HepG2 (cell line): ENCODE measurements at regions not wholly inside any gene's neighbourhood (a gene's known extent, or its start where the extent isn't known, plus 50 kb on each side); places are given as distances from the start of the nearest gene placed in this dataset.

ENCODE experiments used
- ARNTL ChIP-seq: sonication (generic); formaldehyde crosslinking; IDR thresholded peaks from 2 replicates; pipeline ENCODE4 v1.4.0; 2020; ENCODE audit warnings: mild to moderate bottlenecking, missing genetic modification reagents
- FUBP1 ChIP-seq: sonication (generic); formaldehyde crosslinking; IDR thresholded peaks from 2 replicates; pipeline ENCODE4 v1.5.1; 2020; ENCODE audit warnings: missing genetic modification reagents, mild to moderate bottlenecking, borderline replicate concordance
- HNF4A ChIP-seq: sonication (generic); formaldehyde crosslinking; IDR thresholded peaks from 2 replicates; pipeline ENCODE4 v1.4.0; 2020; ENCODE audit warnings: missing genetic modification reagents
- MAX ChIP-seq: IDR thresholded peaks from 2 replicates; pipeline ENCODE4 v1.6.1; 2012; ENCODE audit warnings: inconsistent platforms
- MIER2 ChIP-seq: IDR thresholded peaks from 2 replicates; pipeline ENCODE4 v1.6.1; 2016; ENCODE audit warnings: missing biosample characterization, missing genetic modification reagents
- POLR2AphosphoS5 ChIP-seq: IDR thresholded peaks from 2 replicates; pipeline ENCODE4 v1.6.1; 2012; ENCODE audit warnings: low read depth, low read length
- SNAPC5 ChIP-seq: sonication (generic); formaldehyde crosslinking; IDR thresholded peaks from 2 replicates; pipeline ENCODE4 v1.8.1; 2023; ENCODE audit warnings: mild to moderate bottlenecking, missing genetic modification reagents, borderline replicate concordance
- ZNF605 ChIP-seq: sonication (generic); formaldehyde crosslinking; IDR thresholded peaks from 2 replicates; pipeline ENCODE4 v1.8.0; 2022; ENCODE audit warnings: mild to moderate bottlenecking, missing genetic modification reagents

GRCh38 chr6:100220543-100220942 lies 226.5 kb upstream of the MCHR2 start:
- TF ChIP-seq MAX (no peak), ZNF605 (CRISPR knock-in tag) (no peak), HNF4A (no peak), ARNTL (CRISPR knock-in tag) (no peak), POLR2AphosphoS5 (no peak), MIER2 (no peak), SNAPC5 (CRISPR knock-in tag) (no peak), FUBP1 (CRISPR knock-in tag) (no peak)
